ENCODE measurements at regions not wholly inside any gene's neighbourhood (a gene's known extent, or its start where the extent isn't known, plus 50 kb on each side); places are given as distances from the start of the nearest gene placed in this dataset.
A peak's percentile ranks its signal among the peaks of the same experiment; 100 is the strongest.
"Not testable (repeated sequence)": the region's sequence is repeated elsewhere in the genome, so short reads cannot be mapped to it uniquely, and the experiment has no call there.

GRCh38 chr3:160098261-160098908 is 109.8 kb downstream of the IL12A start:
- no peak for DNase-seq

- DNase-seq = no peak
Measured at GRCh38 chr3:160098926-160099626, 110.4 kb downstream of the IL12A start.

GRCh38 chr3:160099834-160100233 is 111.2 kb downstream of the IL12A start:
- DNase-seq = no peak

- DNase-seq = no peak
Measured at GRCh38 chr3:160100610-160101009, 112.0 kb downstream of the IL12A start.

GRCh38 chr3:160102001-160102400 is 113.4 kb downstream of the IL12A start:
- not testable (repeated sequence) for DNase-seq

- DNase-seq = no peak
Measured at GRCh38 chr3:160103397-160103796, 114.8 kb downstream of the IL12A start.

- DNase-seq = no peak
Measured at GRCh38 chr3:160105907-160106584, 117.4 kb downstream of the IL12A start.

GRCh38 chr3:160106905-160107861 is 118.0 kb upstream of the C3orf80 start:
- no peak for DNase-seq

GRCh38 chr3:160108362-160108761 is 116.9 kb upstream of the C3orf80 start:
- DNase-seq = no peak

- DNase-seq = no peak
Measured at GRCh38 chr3:160112481-160112880, 112.7 kb upstream of the C3orf80 start.

- DNase-seq = no peak
Measured at GRCh38 chr3:160112996-160113395, 112.2 kb upstream of the C3orf80 start.

- no peak for DNase-seq
Measured at GRCh38 chr3:160114355-160114995, 110.7 kb upstream of the C3orf80 start.

- no peak for DNase-seq
Measured at GRCh38 chr3:160115387-160115786, 109.8 kb upstream of the C3orf80 start.

GRCh38 chr3:160124224-160124623 is 101.0 kb upstream of the C3orf80 start:
- no peak for DNase-seq

GRCh38 chr3:160125258-160125657 is 100.0 kb upstream of the C3orf80 start:
- no peak for DNase-seq

GRCh38 chr3:160126051-160126450 is 99.2 kb upstream of the C3orf80 start:
- no peak for DNase-seq

- DNase-seq = no peak
Measured at GRCh38 chr3:160126761-160127160, 98.5 kb upstream of the C3orf80 start.

GRCh38 chr3:160127308-160127707 is 97.9 kb upstream of the C3orf80 start:
- no peak for DNase-seq

- no peak for DNase-seq
Measured at GRCh38 chr3:160128056-160128455, 97.2 kb upstream of the C3orf80 start.

- DNase-seq = peak; percentile 85
Measured at GRCh38 chr3:160129459-160130061, 95.7 kb upstream of the C3orf80 start.

GRCh38 chr3:160130071-160130470 is 95.2 kb upstream of the C3orf80 start:
- no peak for DNase-seq

GRCh38 chr3:160130950-160131349 is 94.3 kb upstream of the C3orf80 start:
- DNase-seq = no peak

All from SIG-M5 (cell line).